Peyer's patch (tissue), 4 donors: ENCODE measurements at regions not wholly inside any gene's neighbourhood (a gene's known extent, or its start where the extent isn't known, plus 50 kb on each side); places are given as distances from the start of the nearest gene placed in this dataset.

Source experiments
- DNase-seq, 3 donors: peaks; one replicate each; pipeline ENCODE4 v3.0.0-alpha.2; 2017 to 2019
- H3K27ac ChIP-seq, 4 donors: fragments of 200-600 bp; sonication (generic); one replicate each; pipeline ENCODE4 v1.5.1; 2016 to 2019
- H3K27me3 ChIP-seq, 2 donors: fragments of 200-600 bp; sonication (generic); one replicate each; pipeline ENCODE4 v1.5.1; 2019
- H3K36me3 ChIP-seq, 3 donors: fragments of 200-600 bp; sonication (generic); one replicate each; pipeline ENCODE4 v1.5.1; 2016 to 2019
- H3K4me1 ChIP-seq, 4 donors: fragments of 200-600 bp; sonication (generic); one replicate each; pipeline ENCODE4 v1.5.1; 2016 to 2019
- H3K4me3 ChIP-seq, 4 donors: fragments of 200-600 bp; sonication (generic); 1 replicate in 3 of 4; 2 replicates in 1 of 4; pipeline ENCODE4 v1.5.1; 2016 to 2019; ENCODE audit warnings: mild to moderate bottlenecking in 1 of 4
- H3K9me3 ChIP-seq, 4 donors: fragments of 200-600 bp; sonication (generic); one replicate each; pipeline ENCODE4 v1.5.1; 2016 to 2019; ENCODE audit warnings: mild to moderate bottlenecking in 1 of 4
- POLR2A ChIP-seq, 2 donors: fragments of 450-650 bp; IDR thresholded peaks; one replicate each; pipeline ENCODE4 v1.5.1; 2017; ENCODE audit warnings: antibody characterized with exemption in 2 of 2, mild to moderate bottlenecking in 2 of 2, moderate library complexity in 2 of 2
- TF ChIP-seq, protein P1 (sequence below), 6 experiments: fragments of 450-650 bp in 4 of 6; fragments of 200-600 bp in 2 of 6; sonication (generic) in 1 of 6; IDR thresholded peaks; one replicate each; pipeline ENCODE4 v1.5.1; 2017 to 2019; ENCODE audit warnings: antibody characterized with exemption in 6 of 6, mild to moderate bottlenecking in 3 of 6, moderate library complexity in 1 of 6

DNA sequence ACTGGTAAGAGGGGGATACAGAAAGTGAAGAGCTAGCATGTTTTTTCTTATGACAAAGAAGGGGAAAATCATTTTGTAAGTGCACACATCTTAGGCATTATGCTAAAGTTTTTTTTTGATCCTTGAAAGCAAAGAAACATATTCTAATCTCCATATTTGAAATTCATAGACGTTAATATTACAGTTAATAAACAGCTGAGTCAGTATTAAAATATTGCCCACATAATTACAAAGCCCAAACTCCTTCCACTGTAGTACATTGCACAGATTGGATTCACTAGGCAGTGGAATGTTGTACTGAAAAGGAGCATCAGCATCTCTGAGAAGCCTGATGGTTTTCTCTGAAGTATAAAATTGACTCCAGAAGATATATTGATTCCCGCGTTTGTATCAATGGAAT is 122.6 kb downstream of the ISOC1 start:
- no peak for TF ChIP-seq POLR2A (IDR thresholded peaks at IDR 0.05)
- TF ChIP-seq, protein P1, sequence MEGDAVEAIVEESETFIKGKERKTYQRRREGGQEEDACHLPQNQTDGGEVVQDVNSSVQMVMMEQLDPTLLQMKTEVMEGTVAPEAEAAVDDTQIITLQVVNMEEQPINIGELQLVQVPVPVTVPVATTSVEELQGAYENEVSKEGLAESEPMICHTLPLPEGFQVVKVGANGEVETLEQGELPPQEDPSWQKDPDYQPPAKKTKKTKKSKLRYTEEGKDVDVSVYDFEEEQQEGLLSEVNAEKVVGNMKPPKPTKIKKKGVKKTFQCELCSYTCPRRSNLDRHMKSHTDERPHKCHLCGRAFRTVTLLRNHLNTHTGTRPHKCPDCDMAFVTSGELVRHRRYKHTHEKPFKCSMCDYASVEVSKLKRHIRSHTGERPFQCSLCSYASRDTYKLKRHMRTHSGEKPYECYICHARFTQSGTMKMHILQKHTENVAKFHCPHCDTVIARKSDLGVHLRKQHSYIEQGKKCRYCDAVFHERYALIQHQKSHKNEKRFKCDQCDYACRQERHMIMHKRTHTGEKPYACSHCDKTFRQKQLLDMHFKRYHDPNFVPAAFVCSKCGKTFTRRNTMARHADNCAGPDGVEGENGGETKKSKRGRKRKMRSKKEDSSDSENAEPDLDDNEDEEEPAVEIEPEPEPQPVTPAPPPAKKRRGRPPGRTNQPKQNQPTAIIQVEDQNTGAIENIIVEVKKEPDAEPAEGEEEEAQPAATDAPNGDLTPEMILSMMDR (IDR thresholded peaks at IDR 0.05): no peak
- no peaks in the 10 kb centered on the region for H3K36me3 ChIP-seq
- no peaks in the 10 kb centered on the region for H3K27me3 ChIP-seq
- H3K4me1 ChIP-seq: no peaks in the 10 kb centered on the region
- H3K9me3 ChIP-seq: no peaks in the 10 kb centered on the region
- no peak for DNase-seq
- no peak overlapping the region for H3K27ac ChIP-seq
- no peak overlapping the region for H3K4me3 ChIP-seq

DNA sequence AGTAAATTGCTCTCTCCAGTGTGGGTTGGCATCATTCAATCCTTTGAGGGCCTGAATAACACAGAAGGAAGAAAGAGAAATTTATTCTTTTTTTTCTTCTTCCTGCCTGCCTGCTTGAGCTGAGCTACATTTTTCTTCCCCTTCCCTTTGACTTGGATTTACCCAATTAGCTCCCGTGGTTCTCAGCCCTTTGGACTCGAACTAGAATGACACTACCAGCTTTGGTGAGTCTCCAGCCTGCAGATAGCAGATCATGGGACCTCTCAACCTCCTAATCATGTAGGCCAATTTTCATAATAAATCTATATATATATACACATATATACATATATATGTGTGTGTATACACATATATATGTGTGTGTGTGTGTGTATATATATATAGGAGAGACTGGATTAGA is 128.6 kb downstream of the ISOC1 start:
- H3K4me1 ChIP-seq: no peaks in the 10 kb centered on the region
- H3K9me3 ChIP-seq: no peaks in the 10 kb centered on the region
- no peak overlapping the region for H3K4me3 ChIP-seq
- TF ChIP-seq POLR2A (IDR thresholded peaks at IDR 0.05): no peak
- TF ChIP-seq, protein P1 (IDR thresholded peaks at IDR 0.05): no peak
- no peaks in the 10 kb centered on the region for H3K36me3 ChIP-seq
- H3K27me3 ChIP-seq: no peaks in the 10 kb centered on the region
- no peak for DNase-seq
- H3K27ac ChIP-seq: no peak overlapping the region

DNA sequence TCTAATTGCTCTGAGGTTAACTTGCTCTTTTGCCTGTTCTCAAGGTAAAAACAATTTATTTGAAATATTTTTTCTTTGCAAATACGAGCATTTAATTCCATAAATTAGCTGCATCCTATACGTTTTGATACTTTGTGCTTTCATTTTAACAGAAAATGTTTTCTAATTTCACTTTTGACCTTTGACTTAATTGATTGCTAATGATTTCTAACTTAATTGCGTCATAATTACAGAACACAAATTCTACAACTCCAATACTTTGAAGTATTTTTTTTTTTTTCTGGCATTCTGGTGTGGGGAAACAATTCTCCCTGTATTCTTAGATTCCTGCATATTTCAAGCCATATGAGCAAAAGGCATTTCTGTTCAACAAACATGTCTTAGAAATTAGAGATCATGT is 134.0 kb downstream of the ISOC1 start:
- Histone ChIP-seq H3K9me3 (no peaks in the 10 kb centered on the region), H3K27ac (no peak overlapping the region), H3K4me1 (no peaks in the 10 kb centered on the region), H3K27me3 (no peaks in the 10 kb centered on the region), H3K36me3 (no peaks in the 10 kb centered on the region), H3K4me3 (no peak overlapping the region)
- no peak for DNase-seq
- TF ChIP-seq, protein P1 (IDR thresholded peaks at IDR 0.05): no peak
- no peak for TF ChIP-seq POLR2A (IDR thresholded peaks at IDR 0.05)

- Histone ChIP-seq H3K4me3 (no peak overlapping the region), H3K36me3 (no peaks in the 10 kb centered on the region), H3K27ac (no peak overlapping the region), H3K9me3 (no peaks in the 10 kb centered on the region), H3K4me1 (no peaks in the 10 kb centered on the region), H3K27me3 (no peaks in the 10 kb centered on the region)
- DNase-seq: no peak
- TF ChIP-seq POLR2A (IDR thresholded peaks at IDR 0.05): no peak
- TF ChIP-seq, protein P1 (IDR thresholded peaks at IDR 0.05): no peak
These were observed 147.2 kb downstream of the ISOC1 start for GRCh38 chr5:129241755-129242154.

DNA sequence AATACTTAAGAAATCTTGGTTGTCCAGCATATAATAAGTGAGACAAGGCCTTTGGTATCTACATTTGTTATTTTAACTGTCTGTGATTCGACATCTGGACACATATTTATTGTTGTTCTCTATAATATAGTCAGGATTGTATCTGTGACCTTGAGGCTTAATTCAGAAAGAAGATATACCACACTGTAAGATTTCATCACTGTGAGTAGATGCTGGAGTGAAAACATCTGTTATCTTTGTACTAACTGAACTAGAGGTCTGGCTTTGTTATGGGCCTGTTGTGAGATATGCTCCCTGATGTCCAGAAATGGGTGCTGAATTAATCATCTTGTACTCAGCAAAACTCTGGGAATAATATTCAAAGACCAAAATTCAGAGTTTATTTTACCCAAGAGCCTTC is 148.5 kb downstream of the ISOC1 start:
- H3K27me3 ChIP-seq: no peaks in the 10 kb centered on the region
- H3K4me1 ChIP-seq: no peaks in the 10 kb centered on the region
- no peak overlapping the region for H3K4me3 ChIP-seq
- no peaks in the 10 kb centered on the region for H3K36me3 ChIP-seq
- H3K27ac ChIP-seq: no peak overlapping the region
- DNase-seq: no peak
- H3K9me3 ChIP-seq: no peaks in the 10 kb centered on the region
- TF ChIP-seq POLR2A (IDR thresholded peaks at IDR 0.05): no peak
- TF ChIP-seq, protein P1 (IDR thresholded peaks at IDR 0.05): no peak

- Histone ChIP-seq H3K27me3 (no peaks in the 10 kb centered on the region), H3K36me3 (no peaks in the 10 kb centered on the region), H3K9me3 (no peaks in the 10 kb centered on the region), H3K4me1 (no peaks in the 10 kb centered on the region), H3K27ac (no peak overlapping the region), H3K4me3 (no peak overlapping the region)
- no peak for DNase-seq
- TF ChIP-seq, protein P1 (IDR thresholded peaks at IDR 0.05): no peak
- no peak for TF ChIP-seq POLR2A (IDR thresholded peaks at IDR 0.05)
These were observed 149.9 kb downstream of the ISOC1 start for GRCh38 chr5:129244478-129244877.
